SU-DHL-6 (cell line): ENCODE measurements at regions not wholly inside any gene's neighbourhood (a gene's known extent, or its start where the extent isn't known, plus 50 kb on each side); places are given as distances from the start of the nearest gene placed in this dataset.
"Not testable (repeated sequence)": the region's sequence is repeated elsewhere in the genome, so short reads cannot be mapped to it uniquely, and the experiment has no call there.

Experiments used
- CTCF ChIP-seq: fragments of 200-600 bp; sonication (generic); IDR thresholded peaks from one replicate; pipeline ENCODE4 v1.5.1; 2017; ENCODE audit warnings: antibody characterized with exemption, mild to moderate bottlenecking, low read length, moderate library complexity; ENCODE audit not compliant: insufficient read depth, poor library complexity, severe bottlenecking
- EZH2phosphoT487 ChIP-seq: fragments of 200-600 bp; sonication (generic), shearing (Covaris generic); conservative IDR thresholded peaks from 2 replicates; pipeline ENCODE4 v1.6.1; 2018; ENCODE audit warnings: mild to moderate bottlenecking, antibody characterized with exemption, low read length, moderate library complexity, mixed read lengths

- not testable (repeated sequence) for TF ChIP-seq CTCF, EZH2phosphoT487
Observed at GRCh38 chr3:103564116-103564515, 1129.3 kb downstream of the ZPLD1 start.
